A673 (cell line): ENCODE measurements at regions not wholly inside any gene's neighbourhood (a gene's known extent, or its start where the extent isn't known, plus 50 kb on each side); places are given as distances from the start of the nearest gene placed in this dataset.

Experiments used
- EZH2 ChIP-seq: fragments of 200-600 bp; sonication (generic); IDR thresholded peaks from 2 replicates; pipeline ENCODE4 v1.6.1; 2017; ENCODE audit warnings: borderline replicate concordance, low read depth, mild to moderate bottlenecking, mixed read lengths, antibody characterized with exemption, low read length; ENCODE audit not compliant: poor library complexity, severe bottlenecking
- TF ChIP-seq, protein P1 (sequence below): fragments of 300-800, 200-600 bp; sonication (generic); conservative IDR thresholded peaks from 2 replicates; pipeline ENCODE4 v1.5.1; 2017; ENCODE audit warnings: low read depth, mild to moderate bottlenecking, antibody characterized with exemption, low read length, moderate library complexity, mixed read lengths

DNA sequence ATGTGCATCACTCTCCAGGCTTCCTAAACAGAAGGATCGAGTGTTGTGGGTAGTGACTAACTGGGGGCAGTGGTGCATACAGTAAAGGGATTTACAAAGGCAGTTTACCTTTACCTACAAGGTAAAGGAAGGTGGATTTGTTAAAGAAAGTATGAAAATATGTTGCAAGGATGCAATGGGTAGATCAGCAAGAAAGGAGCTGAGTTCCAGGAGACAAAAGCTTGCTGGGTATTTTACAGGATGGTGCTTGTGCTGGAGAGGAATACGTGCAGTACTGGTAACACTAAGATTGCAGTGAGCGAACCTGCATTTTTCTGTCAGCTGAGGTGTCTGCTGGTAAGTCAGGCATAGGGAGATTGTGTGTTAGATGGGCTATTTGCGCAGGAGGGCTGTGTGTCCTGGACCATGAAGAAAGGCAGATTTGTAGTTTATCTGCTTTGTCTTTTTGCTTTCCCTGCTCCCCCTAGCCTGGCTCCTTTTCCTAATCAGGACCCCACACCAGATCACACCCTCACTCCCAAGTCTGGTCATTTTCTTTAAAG, 304.6 kb downstream of the THBS2 start:
- TF ChIP-seq, protein P1, sequence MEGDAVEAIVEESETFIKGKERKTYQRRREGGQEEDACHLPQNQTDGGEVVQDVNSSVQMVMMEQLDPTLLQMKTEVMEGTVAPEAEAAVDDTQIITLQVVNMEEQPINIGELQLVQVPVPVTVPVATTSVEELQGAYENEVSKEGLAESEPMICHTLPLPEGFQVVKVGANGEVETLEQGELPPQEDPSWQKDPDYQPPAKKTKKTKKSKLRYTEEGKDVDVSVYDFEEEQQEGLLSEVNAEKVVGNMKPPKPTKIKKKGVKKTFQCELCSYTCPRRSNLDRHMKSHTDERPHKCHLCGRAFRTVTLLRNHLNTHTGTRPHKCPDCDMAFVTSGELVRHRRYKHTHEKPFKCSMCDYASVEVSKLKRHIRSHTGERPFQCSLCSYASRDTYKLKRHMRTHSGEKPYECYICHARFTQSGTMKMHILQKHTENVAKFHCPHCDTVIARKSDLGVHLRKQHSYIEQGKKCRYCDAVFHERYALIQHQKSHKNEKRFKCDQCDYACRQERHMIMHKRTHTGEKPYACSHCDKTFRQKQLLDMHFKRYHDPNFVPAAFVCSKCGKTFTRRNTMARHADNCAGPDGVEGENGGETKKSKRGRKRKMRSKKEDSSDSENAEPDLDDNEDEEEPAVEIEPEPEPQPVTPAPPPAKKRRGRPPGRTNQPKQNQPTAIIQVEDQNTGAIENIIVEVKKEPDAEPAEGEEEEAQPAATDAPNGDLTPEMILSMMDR, result no peak
- TF ChIP-seq EZH2, result no peak
